Endothelial cell (in vitro differentiated cells): ENCODE measurements at regions not wholly inside any gene's neighbourhood (a gene's known extent, or its start where the extent isn't known, plus 50 kb on each side); places are given as distances from the start of the nearest gene placed in this dataset.

Source experiments
- DNase-seq: peaks from one replicate; pipeline ENCODE4 v3.0.0; 2021; ENCODE audit warnings: low spot score
- H3K27ac Mint-ChIP-seq: one replicate; pipeline ENCODE4 v1.8.0; 2021; ENCODE audit warnings: mixed read lengths, inconsistent platforms; ENCODE audit not compliant: unreplicated experiment
- H3K27me3 Mint-ChIP-seq: one replicate; pipeline ENCODE4 v1.8.0; 2021; ENCODE audit warnings: mild to moderate bottlenecking, moderate library complexity, mixed read lengths, inconsistent platforms; ENCODE audit not compliant: unreplicated experiment
- H3K36me3 Mint-ChIP-seq: one replicate; pipeline ENCODE4 v1.8.0; 2021; ENCODE audit warnings: mild to moderate bottlenecking, low read depth, mixed read lengths, inconsistent platforms; ENCODE audit not compliant: unreplicated experiment
- H3K4me1 Mint-ChIP-seq: one replicate; pipeline ENCODE4 v1.8.0; 2021; ENCODE audit warnings: mild to moderate bottlenecking, mixed read lengths, inconsistent platforms; ENCODE audit not compliant: unreplicated experiment
- H3K4me3 Mint-ChIP-seq: one replicate; pipeline ENCODE4 v1.8.0; 2021; ENCODE audit warnings: mild to moderate bottlenecking, mixed read lengths, inconsistent platforms; ENCODE audit not compliant: unreplicated experiment
- H3K9me3 Mint-ChIP-seq: one replicate; pipeline ENCODE4 v1.8.0; 2021; ENCODE audit warnings: mixed read lengths, inconsistent platforms; ENCODE audit not compliant: unreplicated experiment
- CTCF ChIP-seq: fragments of 200-600 bp; sonication (generic); IDR thresholded peaks from one replicate; pipeline ENCODE4 v1.5.0; 2021; ENCODE audit warnings: antibody characterized with exemption; ENCODE audit not compliant: unreplicated experiment

GRCh38 chr2:7819316-7819715 is 862.5 kb upstream of the ID2 start:
- no peak for DNase-seq
- peaks cover 3% of the 10 kb centered on the region for H3K27me3 Mint-ChIP-seq
- H3K4me1 Mint-ChIP-seq: no peaks in the 10 kb centered on the region
- H3K4me3 Mint-ChIP-seq: no peak overlapping the region
- H3K36me3 Mint-ChIP-seq: no peaks in the 10 kb centered on the region
- H3K27ac Mint-ChIP-seq: no peak overlapping the region
- no peaks in the 10 kb centered on the region for H3K9me3 Mint-ChIP-seq
- TF ChIP-seq CTCF: no peak

DNA sequence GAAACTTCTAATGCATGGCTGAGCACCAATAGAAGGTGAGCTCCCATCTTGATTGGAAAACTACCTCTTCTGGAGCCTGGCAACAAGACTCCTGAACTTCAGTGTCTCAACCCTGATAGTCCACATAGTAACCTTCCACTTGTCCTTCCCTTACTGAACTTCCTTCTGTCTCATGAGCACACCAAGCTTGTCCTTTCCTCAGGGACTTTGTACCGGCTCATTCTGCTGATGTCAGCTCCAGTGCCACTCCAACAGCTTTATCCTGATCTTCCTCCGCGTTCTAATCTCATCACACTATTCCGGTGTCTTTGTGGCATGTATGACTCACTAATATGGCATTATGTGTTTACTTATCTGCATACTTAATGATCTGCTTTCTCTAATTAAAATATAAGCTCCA is 862.0 kb upstream of the ID2 start:
- Mint-ChIP-seq H3K27ac (no peak overlapping the region), H3K4me1 (no peaks in the 10 kb centered on the region), H3K36me3 (no peaks in the 10 kb centered on the region), H3K27me3 (peaks cover 3% of the 10 kb centered on the region), H3K4me3 (no peak overlapping the region), H3K9me3 (no peaks in the 10 kb centered on the region)
- no peak for TF ChIP-seq CTCF
- no peak for DNase-seq

DNA sequence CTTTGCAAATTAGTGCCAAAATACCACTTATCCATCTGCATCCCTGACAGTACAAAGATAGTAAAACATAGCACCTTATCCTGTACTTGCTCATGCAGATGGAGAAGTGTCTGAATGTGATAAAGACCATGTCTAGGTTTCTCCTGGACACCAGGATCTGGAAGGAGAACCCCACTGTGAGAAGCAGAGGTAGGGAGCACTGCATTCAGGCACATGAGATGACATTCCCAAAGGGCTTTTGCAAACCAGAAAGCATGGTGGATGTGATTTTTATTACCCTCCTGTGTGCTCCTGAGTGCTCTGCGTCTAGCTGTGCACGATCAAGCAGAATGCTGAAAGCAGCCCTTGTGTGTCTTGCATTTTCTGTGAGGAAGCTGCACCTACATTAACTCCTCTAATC is 857.6 kb upstream of the ID2 start:
- no peak overlapping the region for H3K4me3 Mint-ChIP-seq
- no peak overlapping the region for H3K27ac Mint-ChIP-seq
- no peaks in the 10 kb centered on the region for H3K9me3 Mint-ChIP-seq

GRCh38 chr2:7825591-7826312 is 856.1 kb upstream of the ID2 start:
- Mint-ChIP-seq H3K4me1 (no peaks in the 10 kb centered on the region), H3K36me3 (no peaks in the 10 kb centered on the region), H3K27me3 (no peaks in the 10 kb centered on the region), H3K27ac (no peak overlapping the region), H3K9me3 (no peaks in the 10 kb centered on the region), H3K4me3 (no peak overlapping the region)
- no peak for DNase-seq
- TF ChIP-seq CTCF: no peak

More for the DNA sequence above, 857.6 kb upstream of the ID2 start:
- Mint-ChIP-seq H3K4me1 (no peaks in the 10 kb centered on the region), H3K36me3 (no peaks in the 10 kb centered on the region), H3K27me3 (no peaks in the 10 kb centered on the region)
- no peak for TF ChIP-seq CTCF
- DNase-seq: no peak

- Mint-ChIP-seq H3K4me1 (no peaks in the 10 kb centered on the region), H3K27me3 (no peaks in the 10 kb centered on the region), H3K36me3 (no peaks in the 10 kb centered on the region), H3K27ac (no peak overlapping the region), H3K9me3 (no peaks in the 10 kb centered on the region), H3K4me3 (no peak overlapping the region)
- TF ChIP-seq CTCF: no peak
- DNase-seq: no peak
Measured at GRCh38 chr2:7826656-7827055, 855.2 kb upstream of the ID2 start.
